ENCODE measurements at regions not wholly inside any gene's neighbourhood (a gene's known extent, or its start where the extent isn't known, plus 50 kb on each side); places are given as distances from the start of the nearest gene placed in this dataset.

DNA sequence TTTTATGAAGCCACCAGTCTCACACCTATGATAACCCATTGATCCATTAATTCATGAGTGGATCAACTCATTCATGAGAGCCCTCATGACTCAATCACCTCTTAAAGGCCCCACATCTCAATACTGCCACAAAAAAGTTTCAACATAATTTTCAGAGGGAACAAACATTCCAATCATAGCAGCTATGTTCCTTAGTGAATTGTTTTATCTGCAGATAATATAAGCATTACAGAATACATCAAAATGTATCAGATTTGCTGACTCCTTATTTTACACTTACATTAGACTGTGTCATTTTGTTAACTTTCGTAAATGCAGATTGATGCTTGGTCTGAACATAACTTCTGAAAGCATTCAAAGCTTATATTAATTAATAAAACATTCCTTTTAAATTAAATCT, 155.3 kb upstream of the MBNL1 start:
- TF ChIP-seq, protein P1, sequence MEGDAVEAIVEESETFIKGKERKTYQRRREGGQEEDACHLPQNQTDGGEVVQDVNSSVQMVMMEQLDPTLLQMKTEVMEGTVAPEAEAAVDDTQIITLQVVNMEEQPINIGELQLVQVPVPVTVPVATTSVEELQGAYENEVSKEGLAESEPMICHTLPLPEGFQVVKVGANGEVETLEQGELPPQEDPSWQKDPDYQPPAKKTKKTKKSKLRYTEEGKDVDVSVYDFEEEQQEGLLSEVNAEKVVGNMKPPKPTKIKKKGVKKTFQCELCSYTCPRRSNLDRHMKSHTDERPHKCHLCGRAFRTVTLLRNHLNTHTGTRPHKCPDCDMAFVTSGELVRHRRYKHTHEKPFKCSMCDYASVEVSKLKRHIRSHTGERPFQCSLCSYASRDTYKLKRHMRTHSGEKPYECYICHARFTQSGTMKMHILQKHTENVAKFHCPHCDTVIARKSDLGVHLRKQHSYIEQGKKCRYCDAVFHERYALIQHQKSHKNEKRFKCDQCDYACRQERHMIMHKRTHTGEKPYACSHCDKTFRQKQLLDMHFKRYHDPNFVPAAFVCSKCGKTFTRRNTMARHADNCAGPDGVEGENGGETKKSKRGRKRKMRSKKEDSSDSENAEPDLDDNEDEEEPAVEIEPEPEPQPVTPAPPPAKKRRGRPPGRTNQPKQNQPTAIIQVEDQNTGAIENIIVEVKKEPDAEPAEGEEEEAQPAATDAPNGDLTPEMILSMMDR (IDR thresholded peaks at IDR 0.05): no peak
- TF ChIP-seq POLR2AphosphoS5 (IDR thresholded peaks at IDR 0.05; ENCODE audit: low read depth, low read length): no peak
